Hypothalamus (tissue), 51 donors: ENCODE measurements at regions not wholly inside any gene's neighbourhood (a gene's known extent, or its start where the extent isn't known, plus 50 kb on each side); places are given as distances from the start of the nearest gene placed in this dataset.
"Not testable (repeated sequence)": the region's sequence is repeated elsewhere in the genome, so short reads cannot be mapped to it uniquely, and the experiment has no call there.

Source experiments
- DNase-seq, 51 donors: peaks; one replicate each; lab custom pipeline; 2025; lab: John Stamatoyannopoulos, UW

- no peak for DNase-seq
Observed at GRCh38 chr11:96681019-96681716, 291.4 kb downstream of the JRKL start.

- DNase-seq: no peak
Observed at GRCh38 chr11:96694338-96694737, 304.5 kb downstream of the JRKL start.

DNA sequence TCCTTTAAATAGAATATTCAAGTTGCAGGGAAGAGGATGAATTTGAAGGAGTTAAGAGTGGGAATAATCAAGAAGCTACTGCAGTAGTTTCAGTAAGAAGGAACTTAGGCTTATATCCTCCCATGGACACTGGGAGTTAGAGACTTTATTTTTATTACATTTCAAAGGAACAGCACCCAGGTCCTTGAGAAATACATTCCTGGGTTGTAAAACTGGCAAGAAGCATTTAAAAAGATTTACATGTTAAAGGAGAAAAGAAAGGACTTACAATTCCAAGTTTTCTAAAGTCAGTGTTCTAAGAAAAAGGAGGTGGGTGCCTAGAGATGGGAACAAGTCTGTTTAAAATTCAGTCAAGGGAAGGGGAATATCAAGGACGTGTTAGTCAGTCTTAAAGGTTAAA, 306.9 kb downstream of the JRKL start:
- no peak for DNase-seq

DNA sequence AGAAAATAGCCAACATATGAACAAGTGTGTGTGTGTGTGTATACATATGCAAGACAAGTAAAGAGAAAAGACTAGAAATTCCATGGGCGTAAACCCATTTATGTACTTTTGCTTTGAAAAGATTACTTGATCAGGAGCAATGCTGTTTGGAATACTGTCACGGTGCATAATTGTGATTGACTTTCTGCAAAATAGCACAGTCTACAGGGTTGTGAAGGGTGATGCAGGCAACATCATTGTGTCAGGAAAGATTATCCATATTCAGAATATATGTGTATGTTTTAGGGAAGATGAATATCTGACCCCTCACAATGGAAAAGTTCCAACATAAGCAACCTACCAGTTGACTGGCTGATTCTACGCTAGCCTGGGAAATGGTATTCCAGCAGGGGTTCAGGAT, 307.7 kb downstream of the JRKL start:
- no peak for DNase-seq

DNA sequence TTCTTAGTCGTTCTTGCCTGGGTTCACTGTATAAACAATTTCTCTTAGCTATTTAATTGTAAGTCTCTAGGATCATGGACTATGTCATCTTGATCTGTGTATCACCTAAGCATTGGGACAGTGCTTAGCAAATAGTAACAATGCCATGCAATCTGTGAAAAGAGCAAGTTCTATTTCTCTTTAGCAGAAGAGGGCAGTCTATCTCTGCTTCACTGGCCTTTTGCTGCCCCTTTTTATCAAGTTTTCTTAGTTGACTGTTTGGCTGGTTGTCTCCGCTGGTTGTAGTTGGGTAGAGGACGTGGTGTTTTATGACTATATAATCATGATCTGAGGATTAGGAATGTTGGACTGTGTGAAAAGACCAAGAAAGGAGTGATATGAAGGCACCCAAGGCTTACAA, 315.0 kb downstream of the JRKL start:
- DNase-seq: no peak

- no peak for DNase-seq
Observed at GRCh38 chr11:96706761-96707160, 316.9 kb downstream of the JRKL start.

DNA sequence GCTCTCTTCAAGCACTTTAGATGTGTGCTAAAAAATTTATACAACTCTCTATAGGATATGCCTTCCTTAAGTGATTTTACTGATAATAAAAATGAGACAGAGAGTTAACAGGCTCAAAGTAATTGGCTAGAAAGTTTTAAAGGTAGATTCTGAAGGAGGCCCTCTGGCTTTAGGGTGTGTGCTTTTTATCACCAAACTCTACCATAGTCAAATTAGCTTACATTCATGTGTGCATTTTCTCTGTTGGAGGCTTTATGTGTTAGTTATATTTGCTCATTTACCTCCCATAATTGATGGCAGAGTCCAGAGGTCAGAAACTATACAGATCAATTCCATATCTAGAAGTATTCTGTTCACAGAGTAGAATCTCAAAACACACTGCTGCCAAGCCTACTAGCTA, 317.5 kb downstream of the JRKL start:
- no peak for DNase-seq

GRCh38 chr11:96708219-96708878, 318.5 kb downstream of the JRKL start:
- DNase-seq: no peak

GRCh38 chr11:96713301-96713700, 323.5 kb downstream of the JRKL start:
- no peak for DNase-seq

DNA sequence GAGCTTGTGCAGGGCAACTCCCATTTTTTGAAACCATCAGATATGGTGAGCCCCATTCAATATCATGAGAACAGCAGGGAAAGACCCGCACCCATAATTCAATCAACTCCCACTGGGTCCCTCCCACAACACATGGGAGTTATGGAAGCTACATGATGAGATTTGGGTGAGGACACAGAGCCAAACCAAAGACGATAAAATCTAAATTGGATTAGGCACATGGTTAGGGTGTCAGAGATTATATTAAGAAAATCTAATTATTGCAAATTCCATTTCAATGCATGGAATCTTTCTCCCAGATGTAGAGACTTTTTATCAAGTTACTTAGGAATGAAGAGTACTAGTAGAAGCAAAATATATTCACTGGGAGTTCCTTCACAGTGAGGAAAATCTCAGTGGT, 324.9 kb downstream of the JRKL start:
- no peak for DNase-seq

DNA sequence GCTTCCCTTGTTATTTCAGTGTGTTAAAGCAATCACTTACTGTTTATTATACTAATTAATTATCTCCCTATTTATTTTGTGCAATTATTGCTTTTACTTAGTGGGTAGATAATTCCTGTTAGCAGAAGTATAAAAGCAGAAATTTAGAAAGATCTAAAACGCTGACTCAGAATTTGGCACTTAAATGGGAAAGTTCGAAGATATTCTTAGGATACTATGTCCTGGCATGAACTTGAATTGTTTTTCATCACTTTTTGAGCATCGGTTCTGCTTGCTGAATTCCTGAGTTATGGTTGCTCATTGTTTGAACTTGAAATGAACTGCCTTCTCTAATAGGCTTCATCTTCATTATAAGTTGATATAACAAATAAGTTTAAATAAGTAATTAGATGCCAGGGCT, 325.4 kb downstream of the JRKL start:
- no peak for DNase-seq

DNA sequence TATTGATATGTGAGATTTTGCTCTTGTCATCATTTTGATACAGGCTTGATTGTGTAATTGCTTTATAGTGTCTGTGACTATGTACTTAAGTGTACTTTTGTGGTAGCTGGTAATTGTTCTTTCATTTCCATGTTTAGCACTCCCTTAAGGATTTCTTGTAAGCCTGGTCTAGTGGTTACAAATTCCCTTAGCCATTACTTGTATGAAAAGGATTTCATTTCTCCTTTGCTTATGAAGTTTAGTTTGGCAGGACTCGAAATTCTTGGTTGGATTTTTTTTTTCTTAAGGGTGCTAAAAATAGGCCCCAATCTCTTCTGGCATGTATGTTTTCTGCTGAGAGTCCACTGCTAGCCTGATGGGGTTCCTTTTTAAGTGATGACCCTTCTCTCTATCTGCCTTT, 346.8 kb downstream of the JRKL start:
- no peak for DNase-seq

DNA sequence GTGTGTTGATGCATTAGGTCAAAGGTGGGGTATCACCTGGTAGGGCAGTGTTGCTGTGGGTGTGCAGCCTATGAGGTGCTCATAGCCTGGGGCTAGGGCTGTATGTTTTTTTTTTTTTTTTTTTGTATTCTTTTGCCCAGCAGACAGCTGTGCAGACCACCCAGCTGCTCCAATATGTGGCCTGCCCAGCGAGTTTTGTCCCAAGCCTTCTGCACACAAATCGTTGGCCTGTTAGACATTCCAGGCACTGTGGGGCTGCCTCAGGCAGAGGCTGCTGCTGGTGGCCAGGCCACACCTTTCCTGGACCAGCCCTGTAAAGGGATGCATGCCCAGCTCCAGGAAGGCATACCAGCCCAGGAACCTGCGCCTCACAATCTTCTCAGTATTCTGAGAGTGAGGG, 348.5 kb downstream of the JRKL start:
- DNase-seq: no peak

DNA sequence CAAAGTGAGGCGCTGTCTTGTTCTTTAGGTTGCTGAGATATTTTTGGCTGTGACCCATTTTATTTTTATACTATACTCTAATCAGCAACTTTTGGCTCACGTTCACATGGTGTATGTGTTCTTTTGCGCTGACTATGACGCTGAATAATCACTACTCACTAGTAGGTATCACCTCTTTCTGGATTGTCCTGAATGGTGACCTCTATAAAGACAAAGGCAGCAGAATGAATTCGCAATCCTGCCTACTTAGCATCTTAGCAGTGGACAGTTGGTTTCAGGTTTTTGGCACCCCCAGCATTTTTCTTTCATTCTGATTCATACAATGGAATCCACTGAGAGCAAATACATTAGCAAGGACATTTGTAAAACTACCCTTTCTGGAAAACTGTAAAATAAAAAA, 351.3 kb downstream of the JRKL start:
- no peak for DNase-seq

DNA sequence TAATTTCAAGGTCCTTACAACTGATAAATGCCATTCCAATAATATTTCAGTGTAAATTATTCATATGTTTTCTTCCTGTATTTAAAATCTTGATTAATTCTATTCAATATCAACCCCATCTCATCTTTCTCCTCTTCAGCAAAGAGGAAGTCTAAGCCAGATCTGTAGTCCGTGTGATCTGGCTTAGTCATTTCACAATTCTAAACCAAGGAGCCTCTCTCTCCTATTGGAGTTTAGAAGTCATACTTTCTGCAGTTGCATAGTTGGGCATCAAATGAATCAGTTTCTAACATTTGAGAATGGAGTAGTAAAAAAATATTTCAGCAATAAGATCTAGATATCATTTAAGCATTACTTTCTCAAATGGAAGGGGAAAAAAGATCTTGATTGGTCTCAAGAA, 354.9 kb downstream of the JRKL start:
- DNase-seq: no peak

- DNase-seq: no peak
Observed at GRCh38 chr11:96748639-96749370, 359.0 kb downstream of the JRKL start.

GRCh38 chr11:96751807-96752206, 362.0 kb downstream of the JRKL start:
- not testable (repeated sequence) for DNase-seq

GRCh38 chr11:96752221-96752620, 362.4 kb downstream of the JRKL start:
- DNase-seq: no peak

DNA sequence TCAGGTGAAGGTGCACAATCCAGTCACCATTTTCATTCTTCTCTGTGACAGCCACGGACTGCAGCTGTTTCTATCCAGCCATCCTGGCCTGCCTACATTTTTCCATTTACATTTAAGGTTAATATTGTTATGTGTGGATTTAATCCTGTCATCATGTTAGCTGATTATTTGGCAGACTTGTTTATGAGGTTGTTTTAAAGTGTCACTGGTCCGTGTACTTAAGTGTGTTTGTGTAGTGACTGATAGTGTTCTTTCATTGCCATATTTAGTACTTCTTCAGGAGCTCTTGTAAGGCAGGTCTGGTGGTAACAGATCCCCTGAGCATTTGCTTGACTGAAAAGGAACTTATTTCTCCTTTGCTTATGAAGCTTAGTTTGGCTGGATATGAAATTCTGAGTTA, 364.2 kb downstream of the JRKL start:
- no peak for DNase-seq

DNA sequence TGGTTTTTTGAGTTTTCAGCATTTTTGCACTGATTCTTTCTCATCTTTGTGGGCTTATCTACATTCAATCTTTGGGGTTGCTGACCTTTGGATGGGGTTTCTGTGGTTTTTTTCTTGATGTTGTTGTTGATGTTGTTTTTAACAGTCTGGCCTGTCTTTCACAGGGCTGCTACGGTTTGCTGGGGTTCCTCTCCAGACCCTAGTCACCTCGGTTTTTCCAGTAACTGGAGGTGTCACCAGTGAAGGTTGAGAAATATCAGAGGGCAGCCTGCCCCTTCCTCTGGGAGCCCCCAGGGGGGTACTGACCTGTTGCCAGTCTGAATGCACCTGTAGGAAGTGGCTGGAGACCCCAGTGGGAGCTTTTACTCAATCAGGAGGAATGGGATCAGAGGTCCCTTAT, 365.4 kb downstream of the JRKL start:
- DNase-seq: no peak

- no peak for DNase-seq
Observed at GRCh38 chr11:96755752-96756151, 365.9 kb downstream of the JRKL start.

- DNase-seq: no peak
Observed at GRCh38 chr11:96758957-96759356, 369.1 kb downstream of the JRKL start.
